Stimulated activated CD8-positive, alpha-beta memory T cell treated with anti-CD3 and anti-CD28 coated beads, Interleukin-4, amount 100 ng/mL, for 4 hours (primary cell): ENCODE measurements at regions not wholly inside any gene's neighbourhood (a gene's known extent, or its start where the extent isn't known, plus 50 kb on each side); places are given as distances from the start of the nearest gene placed in this dataset.

Source experiments
- DNase-seq, 2 donors: peaks; one replicate each; pipeline ENCODE4 v3.0.0-alpha.2; 2020; ENCODE audit warnings: low read depth in 2 of 2, low spot score in 1 of 2

GRCh38 chr5:126364206-126364902 is 58.9 kb upstream of the GRAMD2B start:
- DNase-seq, result no peak

- no peak for DNase-seq
These were observed 57.6 kb upstream of the GRAMD2B start for GRCh38 chr5:126365446-126366198.

- no peak for DNase-seq
These were observed 57.0 kb upstream of the GRAMD2B start for GRCh38 chr5:126366199-126366560.

- DNase-seq, result no peak
These were observed 54.9 kb upstream of the GRAMD2B start for GRCh38 chr5:126368239-126368812.

- no peak for DNase-seq
These were observed 54.1 kb upstream of the GRAMD2B start for GRCh38 chr5:126369083-126369482.

GRCh38 chr5:126369995-126370731 is 53.0 kb upstream of the GRAMD2B start:
- DNase-seq, result no peak

- DNase-seq, result no peak
These were observed 52.2 kb upstream of the GRAMD2B start for GRCh38 chr5:126370796-126371718.

- no peak for DNase-seq
These were observed 49.7 kb upstream of the GRAMD2B start for GRCh38 chr5:126373375-126374108.
